ENCODE measurements at regions not wholly inside any gene's neighbourhood (a gene's known extent, or its start where the extent isn't known, plus 50 kb on each side); places are given as distances from the start of the nearest gene placed in this dataset.

- no peaks in the 10 kb centered on the region for H3K36me3 ChIP-seq (ENCODE audit: control insufficient read depth in 4 of 4, insufficient read depth in 3 of 4, low read depth in 1 of 4, low read length in 3 of 4)
- H3K27me3 ChIP-seq (ENCODE audit: control insufficient read depth in 4 of 4, insufficient read depth in 4 of 4, low read length in 3 of 4) = no peaks in the 10 kb centered on the region
- H3K9ac ChIP-seq (ENCODE audit: low read depth in 1 of 2, low read length in 2 of 2) = no peak overlapping the region
- no peaks in the 10 kb centered on the region for H3K4me1 ChIP-seq (ENCODE audit: control insufficient read depth in 4 of 4, insufficient read depth in 4 of 4, low read length in 3 of 4)
- H3K4me3 ChIP-seq (ENCODE audit: low read depth in 1 of 3, low read length in 3 of 3) = no peak overlapping the region
- TF ChIP-seq, protein P1, sequence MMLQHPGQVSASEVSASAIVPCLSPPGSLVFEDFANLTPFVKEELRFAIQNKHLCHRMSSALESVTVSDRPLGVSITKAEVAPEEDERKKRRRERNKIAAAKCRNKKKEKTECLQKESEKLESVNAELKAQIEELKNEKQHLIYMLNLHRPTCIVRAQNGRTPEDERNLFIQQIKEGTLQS (IDR thresholded peaks at IDR 0.05) = no peak
- no peak for TF ChIP-seq EGR1 (IDR thresholded peaks at IDR 0.05; ENCODE audit: low read depth in 2 of 2)
- no peak overlapping the region for H3K27ac ChIP-seq (ENCODE audit: low read depth in 1 of 2, low read length in 2 of 2)
- no peaks in the 10 kb centered on the region for H3K9me3 ChIP-seq (ENCODE audit: control insufficient read depth in 4 of 4, low read length in 3 of 4)
- DNase-seq (ENCODE audit: low spot score) = no peak
Measured at GRCh38 chr11:70705097-70705496, 306.8 kb downstream of the CTTN start.

DNA sequence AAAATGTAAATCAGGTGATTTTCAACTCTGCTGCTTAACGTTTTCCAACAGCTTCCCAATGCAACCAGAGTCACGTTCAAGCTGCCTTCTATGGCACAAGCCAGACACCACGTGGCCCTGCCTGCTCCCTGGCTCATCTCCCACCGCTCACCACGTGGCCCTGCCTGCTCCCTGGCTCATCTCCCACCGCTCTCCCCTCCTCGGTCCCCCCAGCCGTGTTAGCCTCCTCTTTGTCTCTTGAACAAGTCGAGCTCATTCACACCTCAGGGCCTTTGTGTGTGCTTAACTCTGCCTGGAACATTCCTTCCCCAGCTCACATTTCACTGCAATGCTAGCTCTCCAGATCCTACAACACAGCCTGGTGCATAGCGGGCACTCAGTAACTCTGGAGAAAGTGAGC is 307.6 kb downstream of the CTTN start:
- Histone ChIP-seq H3K9me3 (ENCODE audit: control insufficient read depth in 4 of 4, low read length in 3 of 4) (no peaks in the 10 kb centered on the region), H3K9ac (ENCODE audit: low read depth in 1 of 2, low read length in 2 of 2) (no peak overlapping the region), H3K27me3 (ENCODE audit: control insufficient read depth in 4 of 4, insufficient read depth in 4 of 4, low read length in 3 of 4) (no peaks in the 10 kb centered on the region), H3K4me1 (ENCODE audit: control insufficient read depth in 4 of 4, insufficient read depth in 4 of 4, low read length in 3 of 4) (no peaks in the 10 kb centered on the region), H3K4me3 (ENCODE audit: low read depth in 1 of 3, low read length in 3 of 3) (no peak overlapping the region), H3K36me3 (ENCODE audit: control insufficient read depth in 4 of 4, insufficient read depth in 3 of 4, low read depth in 1 of 4, low read length in 3 of 4) (no peaks in the 10 kb centered on the region), H3K27ac (ENCODE audit: low read depth in 1 of 2, low read length in 2 of 2) (no peak overlapping the region)
- TF ChIP-seq, protein P1 (IDR thresholded peaks at IDR 0.05) = no peak
- TF ChIP-seq SP1 (IDR thresholded peaks at IDR 0.05) (no peak), YY1 (IDR thresholded peaks at IDR 0.05) (no peak), MAX (IDR thresholded peaks at IDR 0.05) (no peak), GABPA (IDR thresholded peaks at IDR 0.05 in 1 of 2, conservative IDR thresholded peaks at IDR 0.05 in 1 of 2) (no peak), EGR1 (IDR thresholded peaks at IDR 0.05; ENCODE audit: low read depth in 2 of 2) (no peak), RAD21 (IDR thresholded peaks at IDR 0.05) (no peak), TAF1 (conservative IDR thresholded peaks at IDR 0.05) (no peak), HNF4G (IDR thresholded peaks at IDR 0.05) (no peak)
- 88% methylated on average over 10 of the region's 10 CpGs for WGBS
- DNase-seq (ENCODE audit: low spot score) = no peak

GRCh38 chr11:70707821-70708220 is 309.5 kb downstream of the CTTN start:
- peak; percentile 11 to 18 for TF ChIP-seq HNF4A (conservative IDR thresholded peaks at IDR 0.05)
- TF ChIP-seq, protein P1 (IDR thresholded peaks at IDR 0.05) = no peak
- Histone ChIP-seq H3K27me3 (ENCODE audit: control insufficient read depth in 4 of 4, insufficient read depth in 4 of 4, low read length in 3 of 4) (no peaks in the 10 kb centered on the region), H3K36me3 (ENCODE audit: control insufficient read depth in 4 of 4, insufficient read depth in 3 of 4, low read depth in 1 of 4, low read length in 3 of 4) (no peaks in the 10 kb centered on the region), H3K4me1 (ENCODE audit: control insufficient read depth in 4 of 4, insufficient read depth in 4 of 4, low read length in 3 of 4) (no peaks in the 10 kb centered on the region), H3K9ac (ENCODE audit: low read depth in 1 of 2, low read length in 2 of 2) (no peak overlapping the region), H3K4me3 (ENCODE audit: low read depth in 1 of 3, low read length in 3 of 3) (no peak overlapping the region), H3K9me3 (ENCODE audit: control insufficient read depth in 4 of 4, low read length in 3 of 4) (no peaks in the 10 kb centered on the region), H3K27ac (ENCODE audit: low read depth in 1 of 2, low read length in 2 of 2) (no peak overlapping the region)
- 88% methylated on average over 6 of the region's 6 CpGs for WGBS
- no peak for DNase-seq (ENCODE audit: low spot score)

GRCh38 chr11:70709596-70709995 is 311.3 kb downstream of the CTTN start:
- Histone ChIP-seq H3K9me3 (ENCODE audit: control insufficient read depth in 4 of 4, low read length in 3 of 4) (no peaks in the 10 kb centered on the region), H3K4me1 (ENCODE audit: control insufficient read depth in 4 of 4, insufficient read depth in 4 of 4, low read length in 3 of 4) (no peaks in the 10 kb centered on the region), H3K27ac (ENCODE audit: low read depth in 1 of 2, low read length in 2 of 2) (no peak overlapping the region), H3K36me3 (ENCODE audit: control insufficient read depth in 4 of 4, insufficient read depth in 3 of 4, low read depth in 1 of 4, low read length in 3 of 4) (peaks cover 0 to 2% (median 0%) of the 10 kb centered on the region in 4 donors), H3K4me3 (ENCODE audit: low read depth in 1 of 3, low read length in 3 of 3) (no peak overlapping the region), H3K9ac (ENCODE audit: low read depth in 1 of 2, low read length in 2 of 2) (no peak overlapping the region), H3K27me3 (ENCODE audit: control insufficient read depth in 4 of 4, insufficient read depth in 4 of 4, low read length in 3 of 4) (no peaks in the 10 kb centered on the region)
- 98% methylated on average over 16 of the region's 16 CpGs for WGBS
- TF ChIP-seq, protein P1 (IDR thresholded peaks at IDR 0.05) = no peak
- TF ChIP-seq, protein P2, sequence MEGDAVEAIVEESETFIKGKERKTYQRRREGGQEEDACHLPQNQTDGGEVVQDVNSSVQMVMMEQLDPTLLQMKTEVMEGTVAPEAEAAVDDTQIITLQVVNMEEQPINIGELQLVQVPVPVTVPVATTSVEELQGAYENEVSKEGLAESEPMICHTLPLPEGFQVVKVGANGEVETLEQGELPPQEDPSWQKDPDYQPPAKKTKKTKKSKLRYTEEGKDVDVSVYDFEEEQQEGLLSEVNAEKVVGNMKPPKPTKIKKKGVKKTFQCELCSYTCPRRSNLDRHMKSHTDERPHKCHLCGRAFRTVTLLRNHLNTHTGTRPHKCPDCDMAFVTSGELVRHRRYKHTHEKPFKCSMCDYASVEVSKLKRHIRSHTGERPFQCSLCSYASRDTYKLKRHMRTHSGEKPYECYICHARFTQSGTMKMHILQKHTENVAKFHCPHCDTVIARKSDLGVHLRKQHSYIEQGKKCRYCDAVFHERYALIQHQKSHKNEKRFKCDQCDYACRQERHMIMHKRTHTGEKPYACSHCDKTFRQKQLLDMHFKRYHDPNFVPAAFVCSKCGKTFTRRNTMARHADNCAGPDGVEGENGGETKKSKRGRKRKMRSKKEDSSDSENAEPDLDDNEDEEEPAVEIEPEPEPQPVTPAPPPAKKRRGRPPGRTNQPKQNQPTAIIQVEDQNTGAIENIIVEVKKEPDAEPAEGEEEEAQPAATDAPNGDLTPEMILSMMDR (IDR thresholded peaks at IDR 0.05; ENCODE audit: low read depth, low read length, missing input control) = no peak
- TF ChIP-seq MAX (IDR thresholded peaks at IDR 0.05) = no peak
- DNase-seq (ENCODE audit: low spot score) = no peak

All from liver (tissue), 8 donors.